GM12865 (cell line): ENCODE measurements at regions not wholly inside any gene's neighbourhood (a gene's known extent, or its start where the extent isn't known, plus 50 kb on each side); places are given as distances from the start of the nearest gene placed in this dataset.
"Not testable (repeated sequence)": the region's sequence is repeated elsewhere in the genome, so short reads cannot be mapped to it uniquely, and the experiment has no call there.

ENCODE experiments used
- DNase-seq: peaks from one replicate; pipeline ENCODE4 v3.0.0; 2010; ENCODE audit warnings: low read depth
- H3K4me3 ChIP-seq: 2 replicates; pipeline ENCODE4 v1.5.1; 2011; ENCODE audit warnings: mild to moderate bottlenecking, low read depth, low read length, control low read depth
- TF ChIP-seq, protein P1 (sequence below): IDR thresholded peaks from 2 replicates; pipeline ENCODE4 v1.5.1; 2011; ENCODE audit warnings: low read length, control low read depth, low read depth, inconsistent platforms; ENCODE audit not compliant: insufficient read depth; ENCODE audit errors: missing control alignments

DNA sequence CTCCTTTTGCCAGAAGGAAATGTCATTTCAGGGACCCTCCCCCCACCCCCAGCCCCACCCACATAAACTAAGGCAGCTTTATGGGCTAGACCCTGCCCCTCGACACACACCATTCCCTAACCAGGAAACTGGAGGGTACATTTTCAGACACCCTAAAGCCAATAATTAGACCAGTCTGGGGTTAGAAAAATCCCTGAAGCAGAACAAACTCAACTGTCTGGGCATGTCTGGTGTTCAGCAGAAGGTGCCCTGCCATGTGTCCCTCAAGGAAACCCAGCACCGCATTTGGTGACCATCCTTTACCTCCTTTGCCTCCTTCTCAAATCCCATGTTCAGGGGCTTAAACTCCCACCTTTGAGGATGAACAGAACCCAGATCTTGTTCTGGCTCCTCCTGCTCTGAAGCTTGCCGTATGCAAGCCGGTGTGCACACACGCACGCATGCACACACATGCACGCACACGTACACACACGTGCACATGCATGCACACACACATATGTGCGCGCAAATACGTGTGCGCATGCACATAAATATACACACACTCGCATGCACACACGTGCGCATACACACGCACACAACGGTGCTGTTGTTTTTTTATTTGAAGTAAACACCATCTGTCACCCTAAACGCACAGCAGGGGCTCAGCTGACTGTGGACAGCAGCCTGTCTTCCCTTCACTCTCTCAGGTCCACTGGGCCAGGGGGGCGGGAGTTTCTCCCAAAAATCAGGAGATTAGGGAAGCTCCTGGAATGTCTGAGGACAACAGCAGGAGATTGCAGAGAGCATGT, 156.8 kb upstream of the TNRC6C start:
- H3K4me3 ChIP-seq: no peak overlapping the region
- TF ChIP-seq, protein P1, sequence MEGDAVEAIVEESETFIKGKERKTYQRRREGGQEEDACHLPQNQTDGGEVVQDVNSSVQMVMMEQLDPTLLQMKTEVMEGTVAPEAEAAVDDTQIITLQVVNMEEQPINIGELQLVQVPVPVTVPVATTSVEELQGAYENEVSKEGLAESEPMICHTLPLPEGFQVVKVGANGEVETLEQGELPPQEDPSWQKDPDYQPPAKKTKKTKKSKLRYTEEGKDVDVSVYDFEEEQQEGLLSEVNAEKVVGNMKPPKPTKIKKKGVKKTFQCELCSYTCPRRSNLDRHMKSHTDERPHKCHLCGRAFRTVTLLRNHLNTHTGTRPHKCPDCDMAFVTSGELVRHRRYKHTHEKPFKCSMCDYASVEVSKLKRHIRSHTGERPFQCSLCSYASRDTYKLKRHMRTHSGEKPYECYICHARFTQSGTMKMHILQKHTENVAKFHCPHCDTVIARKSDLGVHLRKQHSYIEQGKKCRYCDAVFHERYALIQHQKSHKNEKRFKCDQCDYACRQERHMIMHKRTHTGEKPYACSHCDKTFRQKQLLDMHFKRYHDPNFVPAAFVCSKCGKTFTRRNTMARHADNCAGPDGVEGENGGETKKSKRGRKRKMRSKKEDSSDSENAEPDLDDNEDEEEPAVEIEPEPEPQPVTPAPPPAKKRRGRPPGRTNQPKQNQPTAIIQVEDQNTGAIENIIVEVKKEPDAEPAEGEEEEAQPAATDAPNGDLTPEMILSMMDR: no peak
- DNase-seq: no peak

DNA sequence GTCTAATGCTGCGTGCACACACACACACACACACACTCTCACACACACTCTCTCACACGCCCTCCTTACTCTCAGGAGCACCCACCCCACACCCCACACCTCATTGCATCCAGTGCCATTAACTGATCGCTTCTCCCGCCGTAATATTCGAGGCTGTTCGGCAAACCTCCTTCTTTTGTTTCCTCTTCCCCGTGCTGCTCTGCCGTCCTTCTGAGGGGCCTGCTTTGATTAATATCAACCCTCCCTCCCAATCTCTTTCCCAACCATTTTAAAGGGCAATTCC, 156.2 kb upstream of the TNRC6C start:
- TF ChIP-seq, protein P1: no peak
- H3K4me3 ChIP-seq: no peak overlapping the region
- no peak for DNase-seq

DNA sequence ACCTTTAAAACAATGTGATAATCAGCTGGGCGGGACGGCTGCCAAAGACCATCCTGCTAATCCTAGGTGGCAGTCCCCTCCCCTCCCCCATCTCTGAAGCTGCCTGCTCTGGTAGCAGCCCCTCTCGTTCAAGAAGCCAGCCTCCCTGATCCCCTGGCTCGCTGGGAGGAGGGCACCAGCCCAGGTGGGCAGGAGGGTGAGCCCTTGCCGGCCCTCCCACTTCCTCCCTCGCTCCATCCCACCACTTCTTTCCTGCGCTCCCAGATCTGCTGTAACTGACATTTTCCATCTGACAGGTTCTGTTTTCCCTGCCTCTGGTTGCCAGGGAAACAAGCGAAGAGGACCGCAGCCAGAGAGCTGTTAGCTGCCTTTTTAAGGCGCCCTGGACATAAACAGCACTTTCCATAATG, 155.7 kb upstream of the TNRC6C start:
- no peak overlapping the region for H3K4me3 ChIP-seq
- TF ChIP-seq, protein P1: no peak
- DNase-seq: no peak

DNA sequence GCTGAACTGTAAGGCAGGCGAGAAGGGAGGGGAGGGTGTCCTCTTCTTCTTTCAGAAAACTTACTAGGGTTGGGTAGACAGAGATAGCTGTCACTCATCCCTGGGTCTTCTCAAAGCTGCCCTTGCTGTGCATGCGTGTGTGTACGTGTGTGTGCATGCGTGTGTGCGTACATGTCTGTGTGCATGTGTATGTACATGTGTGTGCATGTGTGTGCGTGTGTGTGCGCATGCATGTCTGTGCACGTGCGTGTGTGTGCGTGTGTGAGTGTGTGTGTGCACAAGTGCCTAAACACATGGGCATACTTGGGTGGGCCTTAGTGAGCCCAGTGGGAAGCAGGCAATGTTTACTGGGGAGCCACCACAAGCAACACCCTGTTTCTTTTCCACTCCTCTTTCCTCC, 154.8 kb upstream of the TNRC6C start:
- TF ChIP-seq, protein P1: no peak
- H3K4me3 ChIP-seq: no peak overlapping the region
- no peak for DNase-seq

DNA sequence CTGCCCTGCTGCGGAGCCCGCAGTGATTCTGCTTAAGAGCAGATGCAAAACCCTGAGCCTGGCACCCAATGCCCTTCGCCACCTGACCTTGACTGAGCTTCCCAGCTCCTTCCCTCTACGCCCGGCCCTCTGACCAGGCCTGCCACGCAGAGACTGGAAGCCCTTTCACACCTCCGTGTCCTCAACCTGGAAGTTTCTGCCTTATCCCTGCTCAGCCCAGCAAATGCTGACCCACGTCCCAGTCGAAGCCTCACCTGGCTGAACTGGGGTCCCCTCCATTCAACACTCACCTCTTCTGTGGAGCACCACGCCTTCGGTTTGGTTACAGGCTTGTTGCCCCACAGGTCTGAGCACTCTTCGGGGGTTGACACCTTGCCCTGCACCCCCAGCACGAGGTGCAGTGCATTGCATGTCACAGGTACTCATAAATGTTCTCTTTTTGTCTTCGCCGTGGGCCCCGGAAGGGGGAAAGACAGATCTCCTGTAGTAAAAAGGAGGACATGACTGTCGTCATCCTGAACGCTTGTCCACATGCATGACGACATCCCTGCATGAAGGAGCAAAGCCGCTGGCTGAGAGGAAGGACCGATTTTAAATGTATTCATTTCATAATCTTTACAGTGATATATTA, 153.6 kb upstream of the TNRC6C start:
- TF ChIP-seq, protein P1: no peak
- no peak overlapping the region for H3K4me3 ChIP-seq
- no peak for DNase-seq

DNA sequence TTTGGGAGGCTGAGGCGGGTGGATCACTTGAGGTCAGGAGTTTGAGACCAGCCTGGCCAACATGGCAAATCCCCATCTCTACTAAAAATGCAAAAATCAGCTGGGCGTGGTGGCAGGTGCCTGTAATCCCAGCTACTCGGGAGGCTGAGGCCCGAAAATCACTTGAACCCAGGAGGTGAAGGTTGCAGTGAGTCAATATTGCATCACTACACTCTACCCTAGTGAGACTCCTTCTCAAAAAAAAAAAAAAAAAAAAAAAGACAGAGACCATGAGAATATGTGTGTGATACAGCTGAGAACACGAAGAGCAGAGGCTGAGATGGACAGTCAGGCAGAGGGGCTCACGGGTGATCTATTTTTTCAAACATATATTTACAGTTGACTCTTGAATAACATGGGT, 152.5 kb upstream of the TNRC6C start:
- H3K4me3 ChIP-seq: not testable (repeated sequence)

DNA sequence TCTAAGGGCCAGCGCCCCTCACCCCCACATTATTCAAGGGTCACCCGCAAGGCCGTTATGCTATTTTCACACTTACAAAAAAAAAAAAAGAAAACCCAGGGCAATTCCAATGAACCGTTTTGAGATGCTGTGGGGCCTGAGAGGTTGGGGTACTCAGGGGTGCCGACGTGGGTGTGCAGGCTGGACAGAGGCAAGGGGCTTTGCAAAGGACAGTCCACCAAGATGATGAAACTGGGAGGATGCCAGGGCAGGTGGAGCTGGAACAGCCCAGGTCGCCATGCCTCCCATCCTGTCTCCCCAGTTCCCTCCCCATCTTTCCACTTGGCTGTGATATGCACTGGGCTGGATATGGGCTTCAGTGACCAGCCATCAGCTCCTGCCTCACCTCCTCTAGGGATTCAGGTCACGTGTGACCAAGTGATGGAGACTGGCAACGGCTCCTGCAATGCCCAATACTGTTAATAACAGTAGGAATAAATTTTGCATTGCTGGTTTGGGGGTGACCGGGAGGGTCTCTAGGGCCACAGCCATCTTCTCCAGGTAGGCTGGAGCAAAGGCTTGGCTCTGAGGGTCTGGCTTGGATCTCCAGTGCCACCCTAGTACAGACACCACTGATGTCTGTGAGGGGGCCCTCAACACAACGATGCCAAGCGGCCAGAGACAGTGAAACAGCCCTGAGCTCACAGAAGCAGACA, 151.3 kb upstream of the TNRC6C start:
- H3K4me3 ChIP-seq: no peak overlapping the region
- no peak for DNase-seq
- TF ChIP-seq, protein P1: no peak

More for the DNA sequence above, 152.5 kb upstream of the TNRC6C start:
- DNase-seq: not testable (repeated sequence)
